ENCODE measurements at regions not wholly inside any gene's neighbourhood (a gene's known extent, or its start where the extent isn't known, plus 50 kb on each side); places are given as distances from the start of the nearest gene placed in this dataset.

DNA sequence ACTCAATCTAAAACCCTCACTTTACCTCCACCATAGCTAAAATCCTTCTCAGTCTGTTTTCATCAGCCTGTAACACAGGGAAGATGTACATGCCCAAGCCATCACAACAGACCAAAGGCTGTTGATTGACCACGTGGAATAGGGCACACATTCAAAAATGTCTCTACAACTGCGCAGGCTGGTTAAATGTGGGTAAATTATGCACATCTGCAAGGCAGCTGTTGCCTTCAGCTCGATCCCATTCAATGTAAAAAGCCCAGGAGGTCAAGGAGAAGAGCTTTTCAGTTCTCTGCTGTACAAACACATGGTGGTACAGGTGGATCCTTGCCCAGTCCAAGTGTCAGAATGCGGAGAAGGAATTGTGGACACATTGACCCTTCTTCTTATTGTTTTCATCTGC lies 354.0 kb downstream of the FLRT2 start:
- Histone ChIP-seq H3K36me3 (ENCODE audit: control insufficient read depth, insufficient read depth, low read length) (no peaks in the 10 kb centered on the region), H3K27me3 (replicated peaks; ENCODE audit: control insufficient read depth, insufficient read depth, low read length) (no peaks in the 10 kb centered on the region), H3K4me3 (replicated peaks; ENCODE audit: low read depth, low read length) (no peak overlapping the region)
- no peak for DNase-seq (ENCODE audit: extremely low read depth, insufficient read length)
- TF ChIP-seq CTCF (IDR thresholded peaks at IDR 0.05; ENCODE audit: insufficient read depth, low read length, poor library complexity, severe bottlenecking), result no peak

GRCh38 chr14:85883101-85883500 lies 353.2 kb downstream of the FLRT2 start:
- TF ChIP-seq CTCF (IDR thresholded peaks at IDR 0.05; ENCODE audit: insufficient read depth, low read length, poor library complexity, severe bottlenecking), result no peak
- no peaks in the 10 kb centered on the region for H3K27me3 ChIP-seq (replicated peaks; ENCODE audit: control insufficient read depth, insufficient read depth, low read length)
- no peaks in the 10 kb centered on the region for H3K36me3 ChIP-seq (ENCODE audit: control insufficient read depth, insufficient read depth, low read length)
- DNase-seq (ENCODE audit: extremely low read depth, insufficient read length), result no peak
- H3K4me3 ChIP-seq (replicated peaks; ENCODE audit: low read depth, low read length), result no peak overlapping the region

- TF ChIP-seq CTCF (IDR thresholded peaks at IDR 0.05; ENCODE audit: insufficient read depth, low read length, poor library complexity, severe bottlenecking), result no peak
- no peak for DNase-seq (ENCODE audit: extremely low read depth, insufficient read length)
- Histone ChIP-seq H3K4me3 (replicated peaks; ENCODE audit: low read depth, low read length) (no peak overlapping the region), H3K27me3 (replicated peaks; ENCODE audit: control insufficient read depth, insufficient read depth, low read length) (no peaks in the 10 kb centered on the region), H3K36me3 (ENCODE audit: control insufficient read depth, insufficient read depth, low read length) (no peaks in the 10 kb centered on the region)
Observed at GRCh38 chr14:85881935-85882334, 352.0 kb downstream of the FLRT2 start.

GRCh38 chr14:85878874-85879273 lies 348.9 kb downstream of the FLRT2 start:
- TF ChIP-seq CTCF (IDR thresholded peaks at IDR 0.05; ENCODE audit: insufficient read depth, low read length, poor library complexity, severe bottlenecking), result no peak
- H3K4me3 ChIP-seq (replicated peaks; ENCODE audit: low read depth, low read length), result no peak overlapping the region
- DNase-seq (ENCODE audit: extremely low read depth, insufficient read length), result no peak

DNA sequence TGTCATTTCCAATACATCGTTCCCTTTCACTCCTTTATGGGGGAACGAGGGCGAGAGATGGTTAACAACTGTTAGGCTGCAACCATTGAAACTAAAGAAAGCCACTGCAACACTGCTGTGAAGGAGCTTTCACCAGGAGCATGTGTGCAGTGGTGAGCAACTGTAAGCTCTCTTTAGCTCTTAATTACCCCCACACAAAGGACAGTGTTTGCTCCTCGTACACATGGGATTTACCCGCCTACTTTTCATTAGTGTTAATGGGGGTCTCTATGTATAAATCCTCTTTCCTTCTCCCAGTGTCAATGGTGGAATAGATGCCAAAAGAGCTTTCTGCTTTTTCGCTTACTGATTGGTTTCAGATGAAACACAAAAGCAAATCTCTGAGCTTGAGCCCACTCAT lies 343.1 kb downstream of the FLRT2 start:
- Histone ChIP-seq H3K27me3 (replicated peaks; ENCODE audit: control insufficient read depth, insufficient read depth, low read length) (no peaks in the 10 kb centered on the region), H3K4me3 (replicated peaks; ENCODE audit: low read depth, low read length) (no peak overlapping the region), H3K36me3 (ENCODE audit: control insufficient read depth, insufficient read depth, low read length) (no peaks in the 10 kb centered on the region)
- DNase-seq (ENCODE audit: extremely low read depth, insufficient read length), result no peak
- TF ChIP-seq CTCF (IDR thresholded peaks at IDR 0.05; ENCODE audit: insufficient read depth, low read length, poor library complexity, severe bottlenecking), result no peak

More at GRCh38 chr14:85878874-85879273, 348.9 kb downstream of the FLRT2 start:
- Histone ChIP-seq H3K36me3 (ENCODE audit: control insufficient read depth, insufficient read depth, low read length) (no peaks in the 10 kb centered on the region), H3K27me3 (replicated peaks; ENCODE audit: control insufficient read depth, insufficient read depth, low read length) (no peaks in the 10 kb centered on the region)

- no peak for TF ChIP-seq CTCF (IDR thresholded peaks at IDR 0.05; ENCODE audit: insufficient read depth, low read length, poor library complexity, severe bottlenecking)
Observed at GRCh38 chr14:85867450-85867849, 337.5 kb downstream of the FLRT2 start.

More at GRCh38 chr14:85867450-85867849, 337.5 kb downstream of the FLRT2 start:
- no peak for DNase-seq (ENCODE audit: extremely low read depth, insufficient read length)
- Histone ChIP-seq H3K36me3 (ENCODE audit: control insufficient read depth, insufficient read depth, low read length) (no peaks in the 10 kb centered on the region), H3K27me3 (replicated peaks; ENCODE audit: control insufficient read depth, insufficient read depth, low read length) (no peaks in the 10 kb centered on the region), H3K4me3 (replicated peaks; ENCODE audit: low read depth, low read length) (no peak overlapping the region)
